Tibial nerve (tissue), 4 donors: ENCODE measurements at regions not wholly inside any gene's neighbourhood (a gene's known extent, or its start where the extent isn't known, plus 50 kb on each side); places are given as distances from the start of the nearest gene placed in this dataset.

Experiments
- DNase-seq, 2 donors: peaks; one replicate each; pipeline ENCODE4 v3.0.0-alpha.2; 2019; ENCODE audit warnings: low spot score in 2 of 2
- H3K27ac ChIP-seq, 4 donors: fragments of 200-600 bp; sonication (generic) in 3 of 4; one replicate each; pipeline ENCODE4 v1.5.1; 2017 to 2019; ENCODE audit warnings: mild to moderate bottlenecking in 1 of 4
- H3K27me3 ChIP-seq, 2 donors: fragments of 200-600 bp; sonication (generic) in 1 of 2; one replicate each; pipeline versions ENCODE4 v1.5.1 to v1.6.0; 2017 to 2019
- H3K36me3 ChIP-seq, 3 donors: fragments of 200-600 bp; sonication (generic); one replicate each; pipeline ENCODE4 v1.5.1; 2018 to 2019
- H3K4me1 ChIP-seq, 4 donors: fragments of 200-600 bp; sonication (generic) in 3 of 4; one replicate each; pipeline ENCODE4 v1.5.1; 2017 to 2019
- H3K4me3 ChIP-seq, 4 donors: fragments of 200-600 bp; sonication (generic) in 3 of 4; one replicate each; pipeline ENCODE4 v1.5.1; 2017 to 2019; ENCODE audit warnings: mild to moderate bottlenecking in 1 of 4, moderate library complexity in 1 of 4
- H3K9me3 ChIP-seq, 4 donors: fragments of 200-600 bp; sonication (generic) in 3 of 4; one replicate each; pipeline ENCODE4 v1.5.1; 2017 to 2019
- EP300 ChIP-seq, 2 donors: sonication (generic); formaldehyde crosslinking; IDR thresholded peaks; one replicate each; pipeline ENCODE4 v1.6.1; 2017; ENCODE audit warnings: antibody characterized with exemption in 2 of 2, mild to moderate bottlenecking in 1 of 2
- POLR2A ChIP-seq, 2 donors: fragments of 450-650 bp; IDR thresholded peaks; one replicate each; pipeline ENCODE4 v1.6.1; 2017; ENCODE audit warnings: antibody characterized with exemption in 2 of 2, mild to moderate bottlenecking in 2 of 2, moderate library complexity in 2 of 2
- WGBS, 2 donors: methylation state at CpG; one replicate each; pipeline ENCODE4 v1.1.5; 2018; 5-methylcytosine and 5-hydroxymethylcytosine counted together
- TF ChIP-seq, protein P1 (sequence below), 5 experiments: fragments of 200-600 bp in 3 of 5; fragments of 450-650 bp in 2 of 5; sonication (generic) in 3 of 5; IDR thresholded peaks; one replicate each; pipeline ENCODE4 v1.5.1; 2016 to 2019; ENCODE audit warnings: antibody characterized with exemption in 5 of 5, mild to moderate bottlenecking in 3 of 5, moderate library complexity in 2 of 5

DNA sequence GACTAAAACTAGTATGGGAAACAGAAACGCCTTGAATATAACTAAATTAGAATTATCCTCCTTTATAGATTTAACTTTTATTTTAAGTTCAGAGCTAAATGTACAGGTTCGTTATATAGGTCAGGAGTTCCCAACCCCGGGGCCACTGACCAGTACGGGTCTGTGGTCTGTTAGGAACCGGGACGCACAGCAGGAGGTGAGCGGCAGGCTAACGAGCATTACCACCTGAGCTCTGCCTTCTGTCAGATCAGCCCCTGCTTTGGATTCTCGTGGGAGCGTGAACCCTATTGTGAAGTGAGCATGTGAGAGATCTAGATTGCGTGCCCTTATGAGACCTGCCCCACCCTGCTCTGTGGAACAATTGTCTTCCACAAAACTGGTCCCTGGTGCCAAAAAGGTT is 51.0 kb downstream of the FAT4 start:
- no peak for DNase-seq
- no peak for TF ChIP-seq EP300 (IDR thresholded peaks at IDR 0.05)
- TF ChIP-seq POLR2A (IDR thresholded peaks at IDR 0.05): no peak
- TF ChIP-seq, protein P1, sequence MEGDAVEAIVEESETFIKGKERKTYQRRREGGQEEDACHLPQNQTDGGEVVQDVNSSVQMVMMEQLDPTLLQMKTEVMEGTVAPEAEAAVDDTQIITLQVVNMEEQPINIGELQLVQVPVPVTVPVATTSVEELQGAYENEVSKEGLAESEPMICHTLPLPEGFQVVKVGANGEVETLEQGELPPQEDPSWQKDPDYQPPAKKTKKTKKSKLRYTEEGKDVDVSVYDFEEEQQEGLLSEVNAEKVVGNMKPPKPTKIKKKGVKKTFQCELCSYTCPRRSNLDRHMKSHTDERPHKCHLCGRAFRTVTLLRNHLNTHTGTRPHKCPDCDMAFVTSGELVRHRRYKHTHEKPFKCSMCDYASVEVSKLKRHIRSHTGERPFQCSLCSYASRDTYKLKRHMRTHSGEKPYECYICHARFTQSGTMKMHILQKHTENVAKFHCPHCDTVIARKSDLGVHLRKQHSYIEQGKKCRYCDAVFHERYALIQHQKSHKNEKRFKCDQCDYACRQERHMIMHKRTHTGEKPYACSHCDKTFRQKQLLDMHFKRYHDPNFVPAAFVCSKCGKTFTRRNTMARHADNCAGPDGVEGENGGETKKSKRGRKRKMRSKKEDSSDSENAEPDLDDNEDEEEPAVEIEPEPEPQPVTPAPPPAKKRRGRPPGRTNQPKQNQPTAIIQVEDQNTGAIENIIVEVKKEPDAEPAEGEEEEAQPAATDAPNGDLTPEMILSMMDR (IDR thresholded peaks at IDR 0.05): no peak
- WGBS, 2 donors: 87 to 92% methylated on average over 11 of the region's 11 CpGs
- H3K4me3 ChIP-seq: no peak overlapping the region
- H3K27ac ChIP-seq: no peak overlapping the region
- H3K4me1 ChIP-seq: peaks cover 0 to 18% (median 0%) of the 10 kb centered on the region in 4 donors
- H3K27me3 ChIP-seq: no peaks in the 10 kb centered on the region
- no peaks in the 10 kb centered on the region for H3K9me3 ChIP-seq
- no peaks in the 10 kb centered on the region for H3K36me3 ChIP-seq

DNA sequence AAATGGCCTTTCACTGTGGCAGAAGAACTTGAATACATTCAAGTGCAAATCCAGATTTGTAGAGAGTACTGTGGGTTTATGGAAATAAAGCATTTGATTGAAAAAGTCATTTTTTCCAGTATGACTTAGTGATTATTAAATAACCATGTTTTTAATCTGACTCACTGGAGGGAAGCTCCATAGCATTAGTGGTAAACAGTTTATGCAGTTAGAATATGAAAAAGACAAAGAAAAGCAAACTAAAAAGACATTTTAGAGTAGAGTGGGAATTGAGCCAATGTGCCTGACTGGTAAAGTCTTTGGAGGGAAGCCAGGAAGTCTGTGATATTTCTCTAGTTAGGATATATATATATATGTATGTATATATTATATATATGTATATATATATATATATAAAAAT is 53.4 kb downstream of the FAT4 start:
- Histone ChIP-seq H3K27me3 (no peaks in the 10 kb centered on the region), H3K36me3 (no peaks in the 10 kb centered on the region), H3K4me3 (peak overlapping the region in 3 of 4 donors; percentile 14 to 40 (median 15)), H3K27ac (peak overlapping the region in 1 of 4 donors; percentile 46), H3K4me1 (peaks cover 0 to 18% (median 0%) of the 10 kb centered on the region in 4 donors), H3K9me3 (no peaks in the 10 kb centered on the region)
- TF ChIP-seq POLR2A (IDR thresholded peaks at IDR 0.05) (no peak), EP300 (IDR thresholded peaks at IDR 0.05) (no peak)
- TF ChIP-seq, protein P1 (IDR thresholded peaks at IDR 0.05): no peak
- DNase-seq: no peak

DNA sequence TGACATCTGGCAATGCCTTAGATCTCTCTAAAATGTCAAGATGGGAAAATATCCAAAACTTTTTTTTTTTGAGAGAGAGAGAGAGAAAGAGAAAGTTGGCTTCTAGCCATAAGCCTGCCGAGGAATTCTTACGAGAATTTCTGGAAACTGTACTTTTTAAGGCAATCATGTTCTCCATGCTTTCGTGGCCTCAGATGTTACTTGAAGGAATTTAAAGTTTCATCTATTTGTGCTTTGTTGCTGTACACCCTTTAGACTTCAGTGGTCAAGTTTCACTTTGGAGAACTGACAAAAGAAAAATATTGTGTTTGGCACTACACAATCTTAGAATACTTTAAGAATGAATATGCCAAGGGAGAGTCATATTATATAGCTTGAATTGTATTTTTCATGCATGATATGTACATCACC is 53.9 kb downstream of the FAT4 start:
- Histone ChIP-seq H3K4me1 (peaks cover 0 to 18% (median 0%) of the 10 kb centered on the region in 4 donors), H3K36me3 (no peaks in the 10 kb centered on the region), H3K4me3 (peak overlapping the region in 3 of 4 donors; percentile 14 to 40 (median 15)), H3K9me3 (no peaks in the 10 kb centered on the region), H3K27me3 (no peaks in the 10 kb centered on the region), H3K27ac (peak overlapping the region in 2 of 4 donors; percentile 26 to 46)
- TF ChIP-seq, protein P1 (IDR thresholded peaks at IDR 0.05): no peak
- peak in 1 of 2 donors; percentile 14 for TF ChIP-seq EP300 (IDR thresholded peaks at IDR 0.05)
- no peak for DNase-seq
- WGBS, 2 donors: 13 to 20% methylated on average over 3 of the region's 3 CpGs

DNA sequence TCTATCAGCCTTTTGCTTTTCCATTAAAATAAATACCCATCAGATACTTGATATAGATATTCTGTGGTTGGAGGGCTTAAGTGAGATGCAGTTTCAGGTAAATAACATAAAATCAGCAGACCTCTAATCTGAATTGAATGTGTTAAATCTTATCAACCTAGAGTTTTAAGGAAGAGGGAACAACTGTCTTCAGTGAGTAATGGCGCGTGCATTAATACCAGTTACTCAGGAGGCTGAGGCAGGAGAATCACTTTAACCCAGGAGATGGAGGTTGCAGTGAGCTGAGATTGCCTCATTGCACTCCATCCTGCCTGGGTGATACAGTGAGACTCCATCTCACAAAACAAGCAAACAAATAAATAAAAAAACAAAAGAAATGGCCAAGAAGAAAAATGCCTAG is 54.3 kb downstream of the FAT4 start:
- no peaks in the 10 kb centered on the region for H3K36me3 ChIP-seq
- WGBS, 2 donors: 79 to 90% methylated on average over 2 of the region's 2 CpGs
- no peaks in the 10 kb centered on the region for H3K27me3 ChIP-seq
- TF ChIP-seq, protein P1 (IDR thresholded peaks at IDR 0.05): no peak
- TF ChIP-seq EP300 (IDR thresholded peaks at IDR 0.05) (no peak), POLR2A (IDR thresholded peaks at IDR 0.05) (no peak)
- no peak for DNase-seq
- H3K4me1 ChIP-seq: peaks cover 0 to 18% (median 0%) of the 10 kb centered on the region in 4 donors
- H3K4me3 ChIP-seq: peak overlapping the region in 2 of 4 donors; percentile 14 to 40
- peak overlapping the region in 2 of 4 donors; percentile 26 to 46 for H3K27ac ChIP-seq
- no peaks in the 10 kb centered on the region for H3K9me3 ChIP-seq

DNA sequence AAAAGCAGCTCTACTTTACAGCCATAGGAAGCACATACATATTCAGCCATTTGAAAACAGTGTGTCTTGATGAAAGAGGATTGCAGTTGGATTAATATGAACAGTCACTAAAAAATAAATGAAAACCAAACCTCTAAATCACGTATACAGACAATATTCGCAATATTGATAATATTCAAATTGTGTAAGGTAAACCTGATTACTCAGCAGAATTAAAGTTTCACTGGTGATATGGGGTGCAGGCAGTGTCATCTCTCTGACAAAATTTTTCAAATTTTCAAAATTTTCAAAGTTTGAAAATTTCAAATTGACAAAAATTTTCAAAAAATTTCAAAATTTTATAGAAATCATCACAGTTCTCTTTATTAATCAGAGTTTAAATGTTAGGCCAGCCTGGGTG is 55.7 kb downstream of the FAT4 start:
- WGBS, 2 donors: 95 to 97% methylated on average over 2 of the region's 2 CpGs
- Histone ChIP-seq H3K27ac (no peak overlapping the region), H3K36me3 (no peaks in the 10 kb centered on the region), H3K4me3 (no peak overlapping the region), H3K4me1 (peaks cover 0 to 18% (median 0%) of the 10 kb centered on the region in 4 donors), H3K27me3 (no peaks in the 10 kb centered on the region), H3K9me3 (no peaks in the 10 kb centered on the region)
- TF ChIP-seq EP300 (IDR thresholded peaks at IDR 0.05): no peak
- TF ChIP-seq, protein P1 (IDR thresholded peaks at IDR 0.05): no peak
- TF ChIP-seq POLR2A (IDR thresholded peaks at IDR 0.05): no peak
- DNase-seq: no peak
